ENCODE measurements at regions not wholly inside any gene's neighbourhood (a gene's known extent, or its start where the extent isn't known, plus 50 kb on each side); places are given as distances from the start of the nearest gene placed in this dataset.

GRCh38 chr5:174624733-174625522 lies 99.5 kb upstream of the MSX2 start:
- Histone ChIP-seq H3K36me3 (no peaks in the 10 kb centered on the region), H3K27me3 (peaks cover 0 to 11% of the 10 kb centered on the region in 2 donors), H3K4me1 (no peaks in the 10 kb centered on the region), H3K4me3 (no peak overlapping the region), H3K9me3 (no peaks in the 10 kb centered on the region), H3K27ac (no peak overlapping the region)
- DNase-seq, result no peak
- TF ChIP-seq CTCF (IDR thresholded peaks at IDR 0.05), result no peak
- intact Hi-C loops (cut with DNase I; ENCODE audit: low total_unique reads), result no loop called here

GRCh38 chr5:174625591-174626350 lies 98.6 kb upstream of the MSX2 start:
- Histone ChIP-seq H3K4me3 (no peak overlapping the region), H3K4me1 (no peaks in the 10 kb centered on the region), H3K27me3 (peaks cover 0 to 7% of the 10 kb centered on the region in 2 donors), H3K36me3 (no peaks in the 10 kb centered on the region), H3K9me3 (no peaks in the 10 kb centered on the region), H3K27ac (no peak overlapping the region)
- no peak for TF ChIP-seq CTCF (IDR thresholded peaks at IDR 0.05)
- intact Hi-C loops (cut with DNase I; ENCODE audit: low total_unique reads), result no loop called here
- DNase-seq, result no peak

- H3K4me3 ChIP-seq, result no peak overlapping the region
- intact Hi-C loops (cut with DNase I; ENCODE audit: low total_unique reads), result no loop called here
- no peaks in the 10 kb centered on the region for H3K4me1 ChIP-seq
- peaks cover 0 to 2% of the 10 kb centered on the region in 2 donors for H3K27me3 ChIP-seq
- H3K27ac ChIP-seq, result no peak overlapping the region
- DNase-seq, result no peak
- H3K9me3 ChIP-seq, result no peaks in the 10 kb centered on the region
- TF ChIP-seq CTCF (IDR thresholded peaks at IDR 0.05), result no peak
- no peaks in the 10 kb centered on the region for H3K36me3 ChIP-seq
These were observed 97.9 kb upstream of the MSX2 start for GRCh38 chr5:174626369-174626920.

GRCh38 chr5:174636094-174636493 lies 88.3 kb upstream of the MSX2 start:
- TF ChIP-seq CTCF (IDR thresholded peaks at IDR 0.05), result no peak
- H3K36me3 ChIP-seq, result no peaks in the 10 kb centered on the region
- intact Hi-C loops (cut with DNase I; ENCODE audit: low total_unique reads), result no loop called here
- no peaks in the 10 kb centered on the region for H3K9me3 ChIP-seq
- no peaks in the 10 kb centered on the region for H3K4me1 ChIP-seq
- no peak overlapping the region for H3K4me3 ChIP-seq
- DNase-seq, result no peak
- H3K27me3 ChIP-seq, result no peaks in the 10 kb centered on the region
- no peak overlapping the region for H3K27ac ChIP-seq

GRCh38 chr5:174642816-174643405 lies 81.5 kb upstream of the MSX2 start:
- DNase-seq, result no peak
- H3K36me3 ChIP-seq, result no peaks in the 10 kb centered on the region
- TF ChIP-seq CTCF (IDR thresholded peaks at IDR 0.05), result no peak
- intact Hi-C loops (cut with DNase I; ENCODE audit: low total_unique reads), result no loop called here
- no peak overlapping the region for H3K4me3 ChIP-seq
- no peaks in the 10 kb centered on the region for H3K27me3 ChIP-seq
- peaks cover 0 to 10% (median 10%) of the 10 kb centered on the region in 3 donors for H3K9me3 ChIP-seq
- H3K27ac ChIP-seq, result no peak overlapping the region
- peaks cover 0 to 12% (median 4%) of the 10 kb centered on the region in 4 donors for H3K4me1 ChIP-seq
